Ishikawa (cell line): ENCODE measurements at regions not wholly inside any gene's neighbourhood (a gene's known extent, or its start where the extent isn't known, plus 50 kb on each side); places are given as distances from the start of the nearest gene placed in this dataset.

ENCODE experiments used
- CEBPB ChIP-seq: IDR thresholded peaks from 2 replicates; pipeline ENCODE4 v1.6.1; 2012
- CREB1 ChIP-seq: IDR thresholded peaks from 2 replicates; pipeline ENCODE4 v1.6.1; 2012; ENCODE audit warnings: low read depth
- EGR1 ChIP-seq: IDR thresholded peaks from 2 replicates; pipeline ENCODE4 v1.6.1; 2012
- EP300 ChIP-seq: IDR thresholded peaks from 2 replicates; pipeline ENCODE4 v1.6.1; 2012; ENCODE audit warnings: borderline replicate concordance
- FOXM1 ChIP-seq: IDR thresholded peaks from 2 replicates; pipeline ENCODE4 v1.6.1; 2012; ENCODE audit warnings: low read depth, borderline replicate concordance
- MAX ChIP-seq: IDR thresholded peaks from 2 replicates; pipeline ENCODE4 v1.6.1; 2012
- NFIC ChIP-seq: IDR thresholded peaks from 2 replicates; pipeline ENCODE4 v1.6.1; 2012
- RAD21 ChIP-seq: IDR thresholded peaks from 2 replicates; pipeline ENCODE4 v1.6.1; 2012; ENCODE audit warnings: low read depth
- REST ChIP-seq: IDR thresholded peaks from 2 replicates; pipeline ENCODE4 v1.6.1; 2012; ENCODE audit warnings: low read depth, mild to moderate bottlenecking
- TAF1 ChIP-seq: IDR thresholded peaks from 2 replicates; pipeline ENCODE4 v1.6.1; 2012; ENCODE audit warnings: low read depth, mild to moderate bottlenecking
- TCF12 ChIP-seq: IDR thresholded peaks from 2 replicates; pipeline ENCODE4 v1.6.1; 2012; ENCODE audit warnings: low read depth
- TEAD4 ChIP-seq: IDR thresholded peaks from 2 replicates; pipeline ENCODE4 v1.6.1; 2012
- YY1 ChIP-seq: IDR thresholded peaks from 2 replicates; pipeline ENCODE4 v1.6.1; 2012; ENCODE audit warnings: low read depth

GRCh38 chr20:60101891-60102281 is 143.7 kb downstream of the CDH26 start:
- no peak for TF ChIP-seq YY1
- TF ChIP-seq REST = no peak
- no peak for TF ChIP-seq CREB1
- no peak for TF ChIP-seq TCF12
- TF ChIP-seq CEBPB = no peak
- TF ChIP-seq TEAD4 = no peak
- no peak for TF ChIP-seq NFIC
- no peak for TF ChIP-seq RAD21
- TF ChIP-seq EP300 = no peak
- TF ChIP-seq MAX = no peak
- no peak for TF ChIP-seq TAF1
- no peak for TF ChIP-seq EGR1
- no peak for TF ChIP-seq FOXM1
